ENCODE measurements at regions not wholly inside any gene's neighbourhood (a gene's known extent, or its start where the extent isn't known, plus 50 kb on each side); places are given as distances from the start of the nearest gene placed in this dataset.
A peak's percentile ranks its signal among the peaks of the same experiment; 100 is the strongest.

GRCh38 chr5:112548246-112548881 lies 129.3 kb upstream of the EPB41L4A start:
- H3K27ac ChIP-seq: no peak overlapping the region

GRCh38 chr5:112549127-112549526 lies 130.1 kb upstream of the EPB41L4A start:
- no peaks in the 10 kb centered on the region for H3K36me3 ChIP-seq (ENCODE audit: control insufficient read depth, insufficient read depth, low read length)

More at GRCh38 chr5:112548246-112548881, 129.3 kb upstream of the EPB41L4A start:
- H3K27me3 ChIP-seq (ENCODE audit: control insufficient read depth, insufficient read depth, low read length): no peaks in the 10 kb centered on the region
- H2AFZ ChIP-seq: peak overlapping the region; percentile 21
- no peak overlapping the region for H3K4me2 ChIP-seq (ENCODE audit: low read length)
- no peaks in the 10 kb centered on the region for H3K9me3 ChIP-seq (ENCODE audit: control insufficient read depth, low read length)
- H3K4me1 ChIP-seq: peaks cover 4% of the 10 kb centered on the region
- H3K36me3 ChIP-seq (ENCODE audit: control insufficient read depth, insufficient read depth, low read length): no peaks in the 10 kb centered on the region
- H3K79me2 ChIP-seq: no peaks in the 10 kb centered on the region
- no peak overlapping the region for H3K9ac ChIP-seq
- no peak for TF ChIP-seq CTCF (IDR thresholded peaks at IDR 0.05)
- H3K4me3 ChIP-seq (ENCODE audit: low read depth, low read length): no peak overlapping the region

DNA sequence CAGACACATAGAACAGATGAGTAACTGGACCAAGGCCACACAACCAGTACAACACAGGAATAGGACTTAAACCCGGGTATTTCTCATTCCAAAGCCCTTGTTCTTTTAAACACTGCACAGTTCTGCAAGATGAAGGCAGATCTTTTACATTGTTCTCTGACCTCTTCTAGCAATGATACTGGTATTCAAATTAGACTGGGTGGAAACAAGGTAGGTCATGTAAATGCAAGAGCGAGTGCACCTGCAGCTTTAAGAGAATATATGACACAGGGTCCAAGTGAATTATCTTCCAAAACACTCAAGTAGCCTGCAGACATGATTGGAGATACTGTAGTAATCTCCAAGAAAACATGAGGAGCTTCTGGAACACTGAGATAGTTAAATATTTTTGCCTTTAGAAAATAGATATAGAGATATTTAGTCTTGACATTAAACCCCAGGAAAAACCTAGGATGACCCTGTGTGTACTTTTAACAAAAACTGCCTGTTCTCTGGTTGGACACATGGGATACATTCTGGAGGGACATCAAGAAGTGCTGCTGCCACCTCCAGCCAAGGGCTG lies 130.6 kb upstream of the EPB41L4A start:
- H3K9me3 ChIP-seq (ENCODE audit: control insufficient read depth, low read length): no peaks in the 10 kb centered on the region
- no peak overlapping the region for H3K4me2 ChIP-seq (ENCODE audit: low read length)
- H3K4me3 ChIP-seq (ENCODE audit: low read depth, low read length): no peak overlapping the region
- TF ChIP-seq CTCF (IDR thresholded peaks at IDR 0.05): no peak
- H3K79me2 ChIP-seq: no peaks in the 10 kb centered on the region
- H3K27me3 ChIP-seq (ENCODE audit: control insufficient read depth, insufficient read depth, low read length): no peaks in the 10 kb centered on the region
- H2AFZ ChIP-seq: no peak overlapping the region
- H3K27ac ChIP-seq: no peak overlapping the region
- H3K9ac ChIP-seq: no peak overlapping the region
- peaks cover 4% of the 10 kb centered on the region for H3K4me1 ChIP-seq
- no peaks in the 10 kb centered on the region for H3K36me3 ChIP-seq (ENCODE audit: control insufficient read depth, insufficient read depth, low read length)

More at GRCh38 chr5:112549127-112549526, 130.1 kb upstream of the EPB41L4A start:
- Histone ChIP-seq H3K27me3 (ENCODE audit: control insufficient read depth, insufficient read depth, low read length) (no peaks in the 10 kb centered on the region), H3K4me3 (ENCODE audit: low read depth, low read length) (no peak overlapping the region), H3K9ac (no peak overlapping the region), H3K4me1 (peaks cover 4% of the 10 kb centered on the region), H3K4me2 (ENCODE audit: low read length) (no peak overlapping the region), H3K27ac (no peak overlapping the region), H3K9me3 (ENCODE audit: control insufficient read depth, low read length) (no peaks in the 10 kb centered on the region), H2AFZ (peak overlapping the region; percentile 21), H3K79me2 (no peaks in the 10 kb centered on the region)
- TF ChIP-seq CTCF (IDR thresholded peaks at IDR 0.05): no peak

DNA sequence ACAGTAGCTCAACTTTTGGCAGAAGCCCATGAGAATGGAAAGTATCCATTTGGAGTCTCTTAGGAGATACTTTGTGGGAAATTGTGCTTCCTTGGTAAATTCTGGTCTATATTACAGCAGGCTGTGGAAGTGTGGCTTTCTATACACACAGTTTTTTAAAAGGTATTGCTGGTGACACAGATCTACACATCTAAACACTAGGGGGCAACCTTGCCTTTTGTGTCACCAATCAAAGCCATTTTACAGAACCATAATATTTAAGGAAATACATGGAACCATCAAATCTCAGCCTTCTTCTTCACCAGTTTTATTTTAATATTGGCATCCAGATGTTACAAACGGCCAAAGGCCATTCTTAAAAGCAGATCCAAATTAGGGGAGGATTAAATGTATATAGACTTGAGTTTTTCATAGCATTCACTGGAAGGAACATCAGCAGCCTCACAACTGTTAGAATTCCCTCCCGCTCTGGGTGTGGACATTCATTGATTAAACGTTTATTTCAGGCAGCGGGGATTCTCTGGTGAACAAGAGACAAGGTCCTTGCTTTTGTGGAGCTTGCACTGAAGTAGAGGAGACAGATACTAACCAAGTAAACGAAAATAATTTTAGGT lies 132.4 kb upstream of the EPB41L4A start:
- Histone ChIP-seq H3K9ac (no peak overlapping the region), H3K9me3 (ENCODE audit: control insufficient read depth, low read length) (no peaks in the 10 kb centered on the region), H3K4me3 (ENCODE audit: low read depth, low read length) (no peak overlapping the region), H3K36me3 (ENCODE audit: control insufficient read depth, insufficient read depth, low read length) (no peaks in the 10 kb centered on the region), H3K27me3 (ENCODE audit: control insufficient read depth, insufficient read depth, low read length) (no peaks in the 10 kb centered on the region), H2AFZ (peak overlapping the region; percentile 30), H3K4me1 (peaks cover 4% of the 10 kb centered on the region), H3K27ac (no peak overlapping the region), H3K4me2 (ENCODE audit: low read length) (no peak overlapping the region), H3K79me2 (no peaks in the 10 kb centered on the region)
- TF ChIP-seq CTCF (IDR thresholded peaks at IDR 0.05): peak; percentile 83

Data from parathyroid adenoma (tissue), 2 donors.